ENCODE measurements at regions not wholly inside any gene's neighbourhood (a gene's known extent, or its start where the extent isn't known, plus 50 kb on each side); places are given as distances from the start of the nearest gene placed in this dataset.

GRCh38 chr15:79595995-79596622, 164.0 kb downstream of the MINAR1 start:
- ChIA-PET POLR2A (ENCODE audit: low non-redundant PET) (no interaction called here), CTCF (interaction anchor here (0.5 to 2.3 kb wide), 8 partner anchors 10 to 285 kb away, joined by 3 to 29 read pairs (median 4); partner anchors contain the start of gene TMED3)
- TF ChIP-seq, protein P1, sequence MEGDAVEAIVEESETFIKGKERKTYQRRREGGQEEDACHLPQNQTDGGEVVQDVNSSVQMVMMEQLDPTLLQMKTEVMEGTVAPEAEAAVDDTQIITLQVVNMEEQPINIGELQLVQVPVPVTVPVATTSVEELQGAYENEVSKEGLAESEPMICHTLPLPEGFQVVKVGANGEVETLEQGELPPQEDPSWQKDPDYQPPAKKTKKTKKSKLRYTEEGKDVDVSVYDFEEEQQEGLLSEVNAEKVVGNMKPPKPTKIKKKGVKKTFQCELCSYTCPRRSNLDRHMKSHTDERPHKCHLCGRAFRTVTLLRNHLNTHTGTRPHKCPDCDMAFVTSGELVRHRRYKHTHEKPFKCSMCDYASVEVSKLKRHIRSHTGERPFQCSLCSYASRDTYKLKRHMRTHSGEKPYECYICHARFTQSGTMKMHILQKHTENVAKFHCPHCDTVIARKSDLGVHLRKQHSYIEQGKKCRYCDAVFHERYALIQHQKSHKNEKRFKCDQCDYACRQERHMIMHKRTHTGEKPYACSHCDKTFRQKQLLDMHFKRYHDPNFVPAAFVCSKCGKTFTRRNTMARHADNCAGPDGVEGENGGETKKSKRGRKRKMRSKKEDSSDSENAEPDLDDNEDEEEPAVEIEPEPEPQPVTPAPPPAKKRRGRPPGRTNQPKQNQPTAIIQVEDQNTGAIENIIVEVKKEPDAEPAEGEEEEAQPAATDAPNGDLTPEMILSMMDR (conservative IDR thresholded peaks at IDR 0.05; ENCODE audit: low read depth) = peak; percentile 81
- H3K27ac ChIP-seq = no peak overlapping the region
- DNase-seq (ENCODE audit: low spot score) = peak; percentile 91

GRCh38 chr15:79598639-79599038, 166.5 kb downstream of the MINAR1 start:
- TF ChIP-seq, protein P1 (conservative IDR thresholded peaks at IDR 0.05; ENCODE audit: low read depth) = no peak
- no peak overlapping the region for H3K27ac ChIP-seq
- CTCF ChIA-PET = interaction anchor here (0.8 kb wide), 1 partner anchor 217 kb away, joined by 4 read pairs; no protein-coding TSS in a partner anchor
- DNase-seq (ENCODE audit: low spot score) = no peak
- POLR2A ChIA-PET (ENCODE audit: low non-redundant PET) = no interaction called here

GRCh38 chr15:79601405-79602086, 169.4 kb downstream of the MINAR1 start:
- ChIA-PET CTCF (no interaction called here), POLR2A (ENCODE audit: low non-redundant PET) (interaction anchor here (0.6 kb wide), 1 partner anchor 41 kb away, joined by 4 read pairs; no protein-coding TSS in a partner anchor)
- no peak for DNase-seq (ENCODE audit: low spot score)
- no peak overlapping the region for H3K27ac ChIP-seq
- TF ChIP-seq, protein P1 (conservative IDR thresholded peaks at IDR 0.05; ENCODE audit: low read depth) = no peak

- TF ChIP-seq, protein P1 (conservative IDR thresholded peaks at IDR 0.05; ENCODE audit: low read depth) = no peak
- ChIA-PET POLR2A (ENCODE audit: low non-redundant PET) (interaction anchor here (0.6 kb wide), 1 partner anchor 40 kb away, joined by 4 read pairs; no protein-coding TSS in a partner anchor), CTCF (no interaction called here)
- DNase-seq (ENCODE audit: low spot score) = no peak
- H3K27ac ChIP-seq = no peak overlapping the region
These were observed 170.0 kb downstream of the MINAR1 start for GRCh38 chr15:79602180-79602579.

- DNase-seq (ENCODE audit: low spot score) = no peak
- TF ChIP-seq, protein P1 (conservative IDR thresholded peaks at IDR 0.05; ENCODE audit: low read depth) = no peak
- H3K27ac ChIP-seq = no peak overlapping the region
- POLR2A ChIA-PET (ENCODE audit: low non-redundant PET) = no interaction called here
- CTCF ChIA-PET = no interaction called here
These were observed 170.6 kb downstream of the MINAR1 start for GRCh38 chr15:79602731-79603130.

DNA sequence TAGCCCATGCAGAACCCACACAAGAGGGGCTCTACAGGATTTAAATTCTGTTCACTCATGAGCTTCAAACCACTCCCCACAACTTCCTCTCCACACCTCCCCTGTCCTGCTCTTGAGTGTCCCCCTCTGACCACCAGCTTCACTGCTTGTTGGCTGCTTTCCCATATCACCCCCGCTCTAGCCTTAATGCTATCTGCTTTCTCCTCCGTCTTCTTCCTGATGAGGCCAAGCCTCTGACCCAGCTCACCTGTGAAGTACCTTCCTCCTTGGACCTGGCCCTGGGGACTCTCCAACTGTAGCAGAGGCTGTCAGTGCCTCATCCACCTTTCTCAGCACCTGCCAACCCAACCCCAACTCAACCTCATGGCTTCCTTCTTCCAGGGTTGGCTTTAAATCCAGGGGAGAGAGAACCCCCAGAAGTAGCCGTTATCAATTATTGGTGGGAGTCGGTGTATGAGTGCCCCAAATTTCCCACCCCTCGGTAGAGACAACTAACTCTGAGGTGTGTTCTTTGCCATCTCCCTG, 174.8 kb downstream of the MINAR1 start:
- H3K27ac ChIP-seq = no peak overlapping the region
- POLR2A ChIA-PET (ENCODE audit: low non-redundant PET) = no interaction called here
- TF ChIP-seq, protein P1 (conservative IDR thresholded peaks at IDR 0.05; ENCODE audit: low read depth) = no peak
- no peak for DNase-seq (ENCODE audit: low spot score)
- CTCF ChIA-PET = interaction anchor here (0.6 to 0.9 kb wide), 3 partner anchors 10 to 942 kb away, joined by 3 read pairs; no protein-coding TSS in a partner anchor

Data from RWPE1 (cell line).